ENCODE measurements at regions not wholly inside any gene's neighbourhood (a gene's known extent, or its start where the extent isn't known, plus 50 kb on each side); places are given as distances from the start of the nearest gene placed in this dataset. TPM values are rescaled to one million over a fixed set of nuclear protein-coding genes. Genes with fewer than 3 reads are reported as not detected.

GRCh38 chr5:22911019-22911418 is 57.9 kb upstream of the CDH12 start:
- DNase-seq (no peak), ATAC-seq (no peak)
- Histone ChIP-seq H3K36me3 (replicated peaks in 1 of 2; ENCODE audit: insufficient read depth in 1 of 2, low read depth in 2 of 2) (no peaks in the 10 kb centered on the region), H3K27me3 (no peaks in the 10 kb centered on the region), H3K4me1 (no peaks in the 10 kb centered on the region), H3K27ac (no peak overlapping the region), H3K4me3 (no peak overlapping the region), H3K9me3 (no peaks in the 10 kb centered on the region)
- no peak for TF ChIP-seq POLR2A (IDR thresholded peaks at IDR 0.05)
- no peak for TF ChIP-seq CTCF (IDR thresholded peaks at IDR 0.05)
- intact Hi-C loops (cut with DNase I), result no loop called here

- Histone ChIP-seq H3K36me3 (replicated peaks in 1 of 2; ENCODE audit: insufficient read depth in 1 of 2, low read depth in 2 of 2) (no peaks in the 10 kb centered on the region), H3K9me3 (no peaks in the 10 kb centered on the region), H3K4me1 (no peaks in the 10 kb centered on the region), H3K4me3 (no peak overlapping the region), H3K27ac (no peak overlapping the region), H3K27me3 (no peaks in the 10 kb centered on the region)
- no peak for ATAC-seq
- 68 to 69% methylated on average over 1 of the region's 1 CpG for WGBS, 2 donors
- no peak for DNase-seq
- intact Hi-C loops (cut with DNase I), result no loop called here
- TF ChIP-seq CTCF (IDR thresholded peaks at IDR 0.05), result no peak
- TF ChIP-seq POLR2A (IDR thresholded peaks at IDR 0.05), result no peak
These were observed 57.4 kb upstream of the CDH12 start for GRCh38 chr5:22910523-22910922.

GRCh38 chr5:22908586-22908985 is 55.4 kb upstream of the CDH12 start:
- no peaks in the 10 kb centered on the region for H3K27me3 ChIP-seq
- no peak overlapping the region for H3K4me3 ChIP-seq
- no peaks in the 10 kb centered on the region for H3K9me3 ChIP-seq
- H3K36me3 ChIP-seq (replicated peaks in 1 of 2; ENCODE audit: insufficient read depth in 1 of 2, low read depth in 2 of 2), result no peaks in the 10 kb centered on the region
- intact Hi-C loops (cut with DNase I), result no loop called here
- no peak overlapping the region for H3K27ac ChIP-seq
- no peak for DNase-seq
- no peak for TF ChIP-seq POLR2A (IDR thresholded peaks at IDR 0.05)
- no peak for TF ChIP-seq CTCF (IDR thresholded peaks at IDR 0.05)
- no peak for ATAC-seq
- H3K4me1 ChIP-seq, result no peaks in the 10 kb centered on the region

- Histone ChIP-seq H3K4me3 (no peak overlapping the region), H3K27me3 (no peaks in the 10 kb centered on the region), H3K27ac (no peak overlapping the region), H3K4me1 (no peaks in the 10 kb centered on the region), H3K9me3 (no peaks in the 10 kb centered on the region), H3K36me3 (replicated peaks in 1 of 2; ENCODE audit: insufficient read depth in 1 of 2, low read depth in 2 of 2) (no peaks in the 10 kb centered on the region)
- 55 to 68% methylated on average over 1 of the region's 1 CpG for WGBS, 2 donors
- DNase-seq (no peak), ATAC-seq (no peak)
- TF ChIP-seq POLR2A (IDR thresholded peaks at IDR 0.05) (no peak), CTCF (IDR thresholded peaks at IDR 0.05) (no peak)
- intact Hi-C loops (cut with DNase I), result no loop called here
These were observed 55.0 kb upstream of the CDH12 start for GRCh38 chr5:22908129-22908528.

Small RNA genes in the stretch of these regions (small RNA-seq; reads per million reads assigned to genes)
- gene RF00019, result not detected

Data from body of pancreas (tissue), 4 donors.